GM13976 (cell line): ENCODE measurements at regions not wholly inside any gene's neighbourhood (a gene's known extent, or its start where the extent isn't known, plus 50 kb on each side); places are given as distances from the start of the nearest gene placed in this dataset.

Experiments used
- DNase-seq: peaks from one replicate; pipeline ENCODE4 v3.0.0; 2012; ENCODE audit warnings: low spot score
- CTCF ChIP-seq: IDR thresholded peaks from 2 replicates; pipeline ENCODE4 v1.5.1; 2012; ENCODE audit warnings: borderline replicate concordance, mild to moderate bottlenecking; ENCODE audit not compliant: insufficient read depth; ENCODE audit errors: extremely low read depth, missing control alignments, control extremely low read depth
- in situ Hi-C: fragments of 300-500 bp; cut with MboI; formaldehyde crosslinking; loops from one replicate; pipeline ENCODE4 v1.12.0; 2022; ENCODE audit warnings: low sequenced_read_pairs, mixed read lengths, inconsistent platforms; ENCODE audit not compliant: unreplicated experiment

DNA sequence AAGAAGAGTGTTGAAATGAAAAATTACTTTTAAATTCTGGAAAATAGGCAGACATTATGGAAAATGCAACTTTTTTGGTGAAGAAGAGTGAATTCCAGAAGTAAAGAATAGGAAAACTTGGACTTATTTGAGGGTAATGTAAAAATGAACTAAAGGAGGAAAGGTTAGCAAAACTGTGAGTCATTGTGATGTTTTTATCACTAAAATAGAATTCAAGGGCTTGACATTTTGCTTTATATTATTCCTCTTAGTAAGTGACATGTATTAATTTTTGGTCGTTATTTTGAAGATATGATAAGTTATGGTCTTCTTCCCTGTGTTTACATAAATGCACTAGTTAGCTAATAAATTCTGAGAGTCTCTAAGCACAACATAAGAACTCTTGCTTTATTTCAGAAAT, 390.9 kb downstream of the FAT4 start:
- in situ Hi-C loops = no loop called here
- no peak for TF ChIP-seq CTCF
- DNase-seq = no peak

DNA sequence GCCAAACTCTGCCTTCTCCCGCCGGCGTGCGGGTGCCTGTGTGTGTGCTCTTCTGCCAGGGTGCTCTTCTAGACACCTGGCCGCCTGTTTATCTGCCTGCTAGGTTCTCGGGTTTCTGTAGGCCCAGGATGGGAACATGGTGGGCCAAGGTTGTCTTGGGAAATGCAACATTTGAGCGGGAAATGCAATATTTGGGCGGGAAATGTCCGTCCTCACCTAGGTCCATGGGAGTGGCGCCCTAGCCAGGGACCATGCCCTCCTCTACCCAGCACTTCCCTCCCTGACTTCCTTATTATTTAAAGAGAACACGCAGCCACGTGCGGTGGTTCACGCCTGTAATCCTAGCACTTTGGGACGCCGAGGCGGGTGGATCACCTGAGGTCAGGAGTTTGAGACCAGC, 392.6 kb downstream of the FAT4 start:
- in situ Hi-C loops = no loop called here
- no peak for TF ChIP-seq CTCF
- no peak for DNase-seq

GRCh38 chr4:125710766-125711165, 396.0 kb downstream of the FAT4 start:
- in situ Hi-C loops = no loop called here
- TF ChIP-seq CTCF = no peak
- DNase-seq = no peak

DNA sequence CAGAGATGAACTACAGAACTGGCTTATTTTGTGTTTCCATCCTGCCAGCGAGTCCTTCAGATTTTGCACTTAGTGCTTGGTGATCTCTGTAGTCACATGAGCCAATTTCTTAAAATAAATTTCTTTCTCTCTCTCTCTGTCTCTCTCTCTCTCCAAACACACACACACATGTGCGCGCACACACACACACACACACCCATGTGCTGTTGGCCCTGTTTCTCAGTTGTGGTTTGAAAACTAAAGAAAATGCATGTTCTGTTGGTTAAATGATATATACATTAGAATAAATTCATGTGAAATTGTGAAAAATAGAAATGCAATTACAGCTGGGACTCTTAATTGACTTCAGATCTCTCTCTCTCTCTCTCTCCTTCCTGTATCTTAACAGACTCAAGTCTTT, 399.3 kb downstream of the FAT4 start:
- no peak for DNase-seq
- in situ Hi-C loops = no loop called here
- no peak for TF ChIP-seq CTCF

DNA sequence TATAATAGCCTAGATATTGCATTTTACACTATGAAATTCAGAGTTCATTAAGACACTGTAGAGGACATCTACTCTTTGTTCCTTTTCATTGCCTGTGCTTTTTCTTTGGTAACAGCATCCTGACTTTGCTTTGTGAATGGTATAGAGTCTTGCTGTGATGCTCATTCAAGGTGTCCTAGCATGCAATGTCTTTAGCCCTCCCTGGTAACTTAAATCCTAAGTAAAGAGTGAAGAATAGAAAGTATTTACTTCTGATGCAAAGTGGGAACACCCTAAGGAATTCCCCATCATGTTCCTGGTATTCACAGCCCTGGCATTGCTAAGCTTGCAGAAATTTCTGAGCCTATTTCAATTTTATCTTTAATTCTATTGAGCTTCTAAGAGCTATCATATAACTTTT, 400.1 kb downstream of the FAT4 start:
- in situ Hi-C loops = no loop called here
- no peak for DNase-seq
- TF ChIP-seq CTCF = no peak

DNA sequence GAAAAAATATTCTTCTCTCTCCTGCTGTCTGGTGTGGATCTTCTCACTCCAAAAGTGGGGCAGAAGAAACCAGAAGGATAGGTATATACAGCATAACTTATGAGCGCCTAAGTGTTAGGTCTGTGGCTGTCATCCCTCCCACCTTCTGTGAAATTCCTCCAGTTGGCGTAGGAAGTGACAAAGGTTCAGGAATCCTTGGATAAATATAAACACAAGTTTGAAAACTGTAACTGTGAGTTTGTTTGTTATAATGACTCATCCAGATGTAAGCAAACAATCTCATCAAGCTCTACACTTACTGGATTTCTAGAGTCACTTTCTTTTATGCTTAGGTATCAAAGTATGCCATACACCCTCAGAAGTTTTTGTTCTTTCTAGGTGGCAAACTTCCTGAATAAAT, 405.2 kb downstream of the FAT4 start:
- DNase-seq = no peak
- TF ChIP-seq CTCF = no peak
- in situ Hi-C loops = no loop called here

DNA sequence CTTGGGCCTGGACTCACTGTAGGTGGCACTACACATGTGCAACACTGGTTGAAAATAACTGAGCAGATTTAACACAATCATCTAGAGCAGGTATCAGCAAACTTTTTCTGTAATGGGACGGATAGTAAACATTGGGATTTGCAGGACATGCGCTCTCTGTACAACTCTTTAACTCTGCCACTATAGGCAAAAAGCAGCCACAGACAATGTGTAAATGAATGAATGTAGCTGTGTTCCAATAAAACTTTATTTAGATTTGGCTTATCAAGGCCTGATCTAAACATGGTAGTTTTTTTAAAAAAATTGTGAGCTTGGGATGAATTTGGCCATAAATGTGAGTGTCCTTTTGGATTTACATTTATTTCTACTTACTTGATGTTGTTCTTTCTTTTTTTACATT, 407.3 kb downstream of the FAT4 start:
- in situ Hi-C loops = no loop called here
- no peak for TF ChIP-seq CTCF
- DNase-seq = no peak
